ENCODE measurements at regions not wholly inside any gene's neighbourhood (a gene's known extent, or its start where the extent isn't known, plus 50 kb on each side); places are given as distances from the start of the nearest gene placed in this dataset.

DNA sequence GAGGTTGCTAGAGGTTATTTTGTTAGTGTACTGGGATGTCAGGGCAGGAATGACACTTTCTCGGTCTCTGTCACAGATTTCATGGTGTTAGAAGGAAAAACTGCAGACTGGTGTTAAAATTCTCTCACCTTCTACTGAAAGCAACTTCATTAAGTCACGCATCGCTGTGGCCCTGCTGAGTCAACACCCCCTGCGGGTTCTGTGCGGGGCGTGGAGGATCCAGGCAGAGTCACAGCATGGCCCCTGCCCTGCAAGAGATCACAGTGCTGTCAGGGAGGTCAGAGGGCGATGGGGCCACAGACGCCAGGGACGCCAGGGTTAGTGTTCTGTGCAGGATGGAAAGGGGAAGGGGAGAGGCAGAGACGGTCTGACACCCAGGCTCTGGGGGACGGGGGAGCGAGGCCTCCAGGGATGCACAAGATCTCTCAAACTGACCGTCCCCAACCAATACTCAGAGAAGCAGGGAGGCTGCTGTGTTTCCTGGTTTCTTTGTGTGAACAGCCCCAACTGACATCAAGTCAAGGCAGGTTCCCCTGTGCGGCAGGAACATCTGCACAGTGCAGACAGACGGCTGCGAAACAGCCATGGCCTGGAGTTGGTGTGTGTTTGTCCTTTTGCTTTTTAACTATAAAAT lies 354.9 kb upstream of the SALL3 start:
- DNase-seq (ENCODE audit: low read depth, low spot score) = no peak

DNA sequence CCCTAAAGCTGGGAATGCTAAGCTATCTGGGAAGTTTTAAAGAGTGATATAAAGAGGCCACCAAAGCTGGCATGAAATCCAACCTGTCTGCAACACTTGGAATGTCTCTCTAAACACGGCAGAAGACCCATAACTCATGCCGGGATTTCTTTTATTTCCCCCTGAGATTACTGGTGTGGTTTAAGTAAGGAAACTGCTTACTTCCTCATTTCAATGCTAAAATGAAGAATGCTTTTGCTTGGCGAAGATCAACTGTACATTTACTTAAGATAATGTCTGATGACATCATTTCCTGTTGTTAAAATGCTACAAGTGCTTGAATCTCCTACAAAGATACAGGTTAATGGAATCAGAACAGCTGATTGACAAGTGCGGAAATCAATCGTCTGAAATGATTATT lies 353.8 kb upstream of the SALL3 start:
- no peak for DNase-seq (ENCODE audit: low read depth, low spot score)

DNA sequence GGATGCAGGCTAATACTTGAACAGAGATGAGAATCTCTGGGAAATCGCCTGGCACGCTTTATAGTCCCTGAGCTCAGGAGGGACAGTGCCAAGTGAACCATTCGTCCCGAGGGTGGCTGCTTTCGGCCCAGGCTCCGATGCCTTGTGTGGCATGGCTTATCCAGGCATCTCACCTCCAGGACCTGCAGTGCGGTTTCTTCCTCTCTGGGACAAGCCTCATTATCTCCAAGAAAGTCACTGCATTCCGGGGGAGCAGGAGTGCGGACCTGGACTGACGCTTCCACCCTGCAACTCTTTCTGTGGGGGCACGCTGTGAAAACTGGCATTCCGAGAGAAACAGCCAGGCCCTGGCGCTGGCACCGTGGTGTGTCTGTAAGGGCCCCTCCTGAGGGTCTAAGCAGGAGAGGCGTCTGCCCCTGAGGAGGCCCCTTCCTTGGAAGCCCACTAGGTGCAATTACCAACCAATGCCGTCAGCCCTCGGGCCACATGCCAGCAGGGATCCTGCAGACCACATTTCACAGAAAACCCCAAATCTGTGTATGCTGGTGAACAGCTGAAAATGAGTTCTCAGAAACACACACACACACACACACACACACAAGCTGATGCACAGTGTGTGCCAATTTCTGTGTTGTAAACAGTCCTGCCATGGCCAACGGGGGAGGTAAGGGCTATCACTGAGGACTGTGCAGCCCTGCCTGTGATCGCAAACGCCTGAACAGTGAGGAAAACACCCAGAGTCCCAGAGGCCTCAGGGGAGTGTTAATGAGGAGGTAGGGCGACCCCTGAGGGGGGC lies 351.9 kb upstream of the SALL3 start:
- no peak for DNase-seq (ENCODE audit: low read depth, low spot score)

DNA sequence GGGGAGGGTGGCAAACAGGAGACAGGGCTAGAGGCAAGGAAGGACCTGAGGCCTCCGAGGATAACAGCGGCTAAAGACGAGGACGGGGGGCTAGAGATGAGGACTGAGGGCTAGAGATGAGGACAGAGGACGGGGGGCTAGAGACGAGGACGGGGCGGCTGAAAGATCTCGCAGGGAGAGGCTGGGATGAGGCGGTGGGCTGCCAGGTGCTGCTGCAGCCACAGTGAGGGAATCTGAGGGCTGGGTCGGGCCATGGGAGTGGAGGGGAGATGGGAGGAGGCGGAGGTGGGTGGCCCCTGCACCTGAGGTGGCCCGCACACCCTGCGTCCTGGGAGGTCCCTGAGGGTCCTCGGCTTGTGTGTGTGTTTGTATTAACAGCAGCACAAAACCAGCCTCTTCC lies 350.2 kb upstream of the SALL3 start:
- no peak for DNase-seq (ENCODE audit: low read depth, low spot score)

DNA sequence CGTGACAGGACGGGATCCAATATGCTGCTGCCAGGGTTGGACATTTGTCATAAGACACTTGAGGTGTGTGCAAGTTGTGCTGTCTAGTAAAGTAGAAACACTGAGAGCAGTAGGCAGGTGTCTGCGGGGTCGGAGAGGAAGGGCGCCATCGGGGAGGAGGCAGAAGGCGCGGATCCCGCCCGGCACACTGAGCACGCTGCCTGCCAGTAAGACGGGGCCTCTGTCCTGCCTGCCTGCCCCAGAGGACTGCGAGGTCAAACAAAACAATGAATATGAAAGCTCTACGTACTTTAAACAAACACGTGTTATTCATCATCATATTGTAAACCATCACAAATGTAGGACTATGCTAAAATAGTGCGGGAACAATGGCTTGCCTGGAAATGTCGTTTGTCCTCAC lies 349.3 kb upstream of the SALL3 start:
- no peak for DNase-seq (ENCODE audit: low read depth, low spot score)

DNA sequence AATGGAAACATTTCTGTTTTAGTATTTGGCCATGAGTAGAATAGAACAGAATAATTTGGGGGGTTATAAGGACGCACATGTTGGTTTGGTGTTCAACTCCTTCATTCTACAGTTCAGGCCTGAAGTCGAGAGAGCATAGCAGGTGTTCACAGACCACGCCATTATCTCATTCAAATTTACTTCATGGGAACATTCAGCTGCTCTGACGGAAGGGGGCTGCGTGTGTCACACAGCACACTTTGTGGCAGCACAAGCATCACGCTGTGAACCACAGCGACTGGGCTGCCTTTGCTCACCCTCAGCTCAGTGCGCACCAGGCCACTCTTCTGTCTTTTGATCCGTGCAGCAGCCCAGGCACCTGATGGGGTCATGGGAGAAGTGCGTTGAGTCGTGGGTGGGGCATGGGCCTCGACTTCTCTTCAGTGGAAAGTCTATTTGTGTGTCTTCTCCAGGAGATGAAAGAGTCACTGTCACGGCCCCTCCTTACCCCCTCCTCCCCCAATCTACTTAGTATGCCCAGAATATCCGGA lies 348.6 kb upstream of the SALL3 start:
- no peak for DNase-seq (ENCODE audit: low read depth, low spot score)

DNA sequence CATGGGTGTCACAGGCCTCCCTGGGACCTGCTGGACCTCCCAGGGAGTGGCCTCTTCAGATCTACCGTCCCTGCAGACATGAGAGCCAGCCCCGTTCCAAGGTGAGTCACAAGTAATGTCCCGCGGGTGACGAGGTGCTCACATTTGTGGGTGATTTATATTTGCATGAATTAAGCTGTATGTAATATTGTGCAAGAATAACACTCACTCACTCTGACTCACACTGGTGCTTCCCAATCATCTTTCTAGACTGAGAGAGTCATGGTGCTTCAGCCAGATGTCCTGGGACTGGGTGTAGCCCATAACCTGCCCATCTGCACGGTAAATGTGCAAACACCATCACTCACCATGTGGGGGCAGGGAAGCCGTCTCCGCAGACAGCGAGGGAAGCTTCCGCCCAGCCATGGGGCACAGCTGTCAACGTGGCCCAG lies 347.5 kb upstream of the SALL3 start:
- no peak for DNase-seq (ENCODE audit: low read depth, low spot score)

DNA sequence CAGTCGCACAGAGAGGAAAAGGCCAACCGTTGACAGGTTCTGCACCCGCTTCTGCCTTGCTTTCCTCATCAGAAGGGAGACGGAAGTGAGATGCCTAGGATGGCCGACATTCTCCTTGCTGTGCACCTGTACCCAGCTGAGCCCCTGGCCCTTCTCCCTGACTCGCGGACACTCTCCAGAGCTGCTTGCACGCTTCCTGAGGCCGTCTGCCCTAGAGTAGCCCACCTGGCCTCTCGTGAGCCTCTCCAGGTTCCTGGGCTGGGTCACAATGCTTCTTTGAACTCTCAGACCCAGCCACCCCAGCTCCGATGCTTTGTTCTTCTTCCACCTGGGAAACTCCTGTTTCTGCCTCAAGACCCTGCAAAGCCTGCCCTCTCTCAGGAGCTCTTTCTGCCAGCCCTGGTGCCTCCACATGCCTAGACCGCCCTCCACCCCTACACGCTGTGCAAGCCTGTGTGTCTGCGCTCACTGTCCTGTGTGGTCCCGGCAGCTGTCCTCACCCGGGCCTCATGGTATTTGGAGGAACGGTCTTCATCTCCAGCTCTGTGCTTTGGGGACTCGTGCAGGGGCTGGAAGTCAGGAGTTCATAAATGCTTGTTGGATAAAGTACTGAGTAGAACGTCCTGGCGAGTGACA lies 345.4 kb upstream of the SALL3 start:
- no peak for DNase-seq (ENCODE audit: low read depth, low spot score)

DNA sequence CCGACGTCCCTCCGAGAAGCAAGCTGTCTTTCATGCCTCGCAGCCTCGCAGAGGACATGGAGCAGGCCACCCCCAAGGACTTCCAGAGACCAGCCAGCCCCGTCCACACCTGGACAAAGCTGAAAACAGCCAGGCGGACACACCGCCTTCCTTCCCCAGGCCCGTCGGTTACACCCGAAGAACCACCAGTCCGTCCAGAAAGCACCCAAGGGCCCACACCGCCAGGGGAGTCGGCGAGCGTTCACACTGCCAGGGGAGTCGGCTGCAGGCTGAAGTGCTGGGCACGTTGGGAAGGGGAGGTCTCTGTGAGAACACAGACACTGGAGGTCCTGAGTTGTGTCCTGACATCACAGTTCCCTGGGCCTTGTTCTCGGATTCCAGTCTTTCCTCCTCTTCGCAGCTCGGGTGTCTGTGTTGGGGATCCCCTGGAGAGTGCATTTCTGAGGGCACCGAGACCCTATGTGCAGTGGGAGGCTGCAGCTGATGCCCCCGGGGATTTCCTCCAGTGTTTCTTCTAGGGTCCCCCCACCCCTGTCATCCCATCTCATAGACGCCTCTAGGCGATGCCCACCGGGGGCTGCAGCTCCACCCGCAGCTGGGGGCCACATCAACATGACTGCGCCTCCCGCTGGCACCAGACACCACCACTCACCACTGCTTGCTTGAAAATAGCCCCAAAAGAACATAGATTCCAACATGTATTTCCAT lies 344.4 kb upstream of the SALL3 start:
- no peak for DNase-seq (ENCODE audit: low read depth, low spot score)

DNA sequence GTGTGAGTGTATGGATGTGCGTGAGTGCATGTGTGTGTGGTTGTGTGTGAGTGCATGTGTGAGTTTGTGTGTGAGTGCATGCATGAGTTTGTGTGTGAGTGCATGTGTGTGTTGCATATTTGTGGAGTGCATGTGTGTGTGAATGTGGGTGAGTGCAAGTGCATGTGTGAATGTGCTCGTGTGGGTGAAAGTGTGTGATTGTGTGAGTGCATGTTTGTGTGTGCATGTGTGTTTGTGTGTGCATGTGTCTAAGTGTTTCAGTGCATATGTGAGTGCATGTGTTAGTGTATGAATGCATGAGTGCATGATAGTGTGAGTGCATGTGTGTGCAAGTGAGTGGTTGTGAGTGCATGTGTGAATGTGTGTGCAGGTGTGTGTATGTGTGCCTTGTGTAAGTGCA lies 343.4 kb upstream of the SALL3 start:
- no peak for DNase-seq (ENCODE audit: low read depth, low spot score)

DNA sequence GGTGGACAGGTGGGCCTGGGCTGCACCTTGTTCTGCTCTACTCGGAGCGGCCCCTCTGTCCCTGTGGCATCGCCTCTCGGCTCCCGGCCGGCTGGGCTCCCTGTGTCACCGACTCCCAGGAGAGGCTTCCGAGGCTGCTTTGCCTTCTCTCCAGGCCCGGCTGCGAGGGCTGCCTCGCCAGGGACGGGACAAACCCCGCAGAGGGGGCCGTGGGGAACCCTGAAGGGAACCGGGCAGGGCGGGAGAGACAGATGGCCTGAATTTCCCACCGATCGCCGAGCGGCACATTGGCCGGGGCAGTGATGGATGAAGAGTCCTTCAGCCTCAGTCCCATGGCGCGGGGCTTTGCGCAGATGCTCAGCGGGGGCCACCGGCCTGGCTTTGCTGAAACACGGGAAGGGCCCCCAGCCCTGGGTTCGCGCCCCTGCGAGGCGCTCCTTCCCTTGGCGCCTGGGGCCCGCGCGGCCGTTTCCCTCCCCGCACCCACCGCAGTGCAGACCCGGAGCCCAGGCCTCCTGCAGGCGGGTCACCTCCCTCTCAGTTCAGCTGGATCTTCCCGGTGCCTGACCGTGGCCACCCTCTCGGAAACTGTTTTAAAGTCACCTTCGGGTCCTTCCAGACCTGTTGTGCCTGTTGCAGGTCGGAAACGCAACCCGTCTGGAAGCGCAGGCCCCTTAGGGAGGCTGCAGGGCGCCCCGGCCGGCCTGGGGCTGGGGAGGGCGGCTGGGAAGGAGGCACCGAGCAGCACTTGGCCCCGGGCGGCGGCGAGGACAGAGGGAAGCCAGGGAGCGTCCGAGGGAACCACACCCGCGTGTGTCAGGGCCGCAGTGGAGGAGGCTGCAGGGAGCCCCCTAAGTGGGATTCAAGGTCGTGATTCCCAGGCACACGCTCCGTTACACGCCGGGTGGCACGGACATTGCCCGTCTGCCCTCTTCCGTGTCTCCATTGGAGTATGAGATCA lies 341.9 kb upstream of the SALL3 start:
- no peak for DNase-seq (ENCODE audit: low read depth, low spot score)

DNA sequence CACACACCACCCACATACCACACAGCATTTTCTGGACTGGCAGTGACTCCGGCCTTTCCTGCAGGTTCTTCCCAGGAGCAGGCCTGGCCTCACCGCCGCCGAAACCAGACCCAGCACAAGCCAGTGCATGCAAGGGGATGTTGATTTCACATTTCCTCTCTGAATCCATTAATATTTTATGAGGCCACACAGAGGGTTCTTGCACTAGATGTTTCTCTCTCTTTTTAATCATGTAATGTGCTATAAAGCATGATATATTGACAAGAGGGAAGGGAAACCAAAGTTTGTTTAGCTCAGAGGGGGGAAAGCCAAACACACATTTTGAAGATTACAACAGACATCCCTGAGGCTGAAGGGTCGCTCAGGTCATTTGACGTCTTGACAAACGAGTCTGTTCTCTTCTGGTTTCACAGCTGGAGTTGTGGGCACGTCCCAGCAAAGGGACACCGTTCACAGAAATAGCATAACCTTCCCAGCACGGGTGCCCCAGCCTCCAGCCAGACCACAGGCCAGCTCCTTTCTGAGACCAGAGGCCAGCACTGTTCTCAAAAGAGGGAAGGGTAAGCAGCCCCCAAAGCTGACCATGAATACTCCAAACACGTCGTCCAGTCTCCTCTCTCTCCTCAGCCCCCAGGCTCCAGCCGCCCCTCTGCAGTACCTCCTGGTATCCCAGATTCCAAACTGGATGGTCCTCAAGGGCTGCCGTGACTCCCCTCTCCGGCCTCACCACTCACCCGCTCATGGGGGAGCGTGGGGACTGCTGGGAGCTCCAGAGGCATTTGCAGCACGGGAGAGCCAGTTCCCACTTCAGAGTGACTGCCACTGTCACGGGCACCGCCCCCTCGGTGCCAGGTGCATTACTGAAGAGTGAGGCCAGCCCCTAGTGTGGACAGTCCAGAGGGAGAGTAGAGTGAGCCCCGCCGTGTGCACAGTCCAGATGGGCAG lies 340.3 kb upstream of the SALL3 start:
- DNase-seq (ENCODE audit: low read depth, low spot score) = no peak

DNA sequence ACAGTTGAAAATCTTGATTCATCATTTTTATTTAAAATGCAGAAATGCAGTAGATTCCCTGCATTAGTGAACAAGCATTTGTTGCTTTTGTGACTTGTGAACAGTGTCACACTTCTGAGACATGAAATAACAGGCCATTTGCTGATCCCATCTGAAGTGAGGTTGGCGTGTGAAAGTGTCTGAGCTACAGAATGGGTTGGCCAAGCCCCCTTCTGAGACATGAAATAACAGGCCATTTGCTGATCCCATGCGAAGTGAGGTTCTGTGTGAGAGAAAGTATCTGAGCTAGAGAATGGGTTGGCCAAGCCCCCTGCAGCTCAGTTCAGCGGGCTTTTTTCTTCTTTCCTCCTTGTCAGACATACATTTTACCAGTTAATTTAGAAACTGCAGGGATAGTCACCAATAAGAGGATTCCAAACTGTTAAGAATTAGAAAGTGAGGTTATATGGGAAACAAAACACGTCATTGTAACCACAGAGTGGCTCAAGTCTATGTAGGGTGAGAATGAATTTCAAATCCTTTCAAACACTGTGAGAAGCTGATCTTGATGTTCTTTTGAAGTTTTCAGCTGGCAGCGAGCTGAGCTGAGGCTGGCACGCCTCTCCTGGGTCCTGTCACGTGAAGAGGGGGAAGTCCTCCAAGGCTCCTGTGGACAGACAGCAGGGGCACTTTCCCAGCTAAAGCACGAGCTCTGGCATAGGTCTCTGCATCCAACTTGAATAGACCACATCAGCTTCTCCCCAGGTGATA lies 339.2 kb upstream of the SALL3 start:
- no peak for DNase-seq (ENCODE audit: low read depth, low spot score)

DNA sequence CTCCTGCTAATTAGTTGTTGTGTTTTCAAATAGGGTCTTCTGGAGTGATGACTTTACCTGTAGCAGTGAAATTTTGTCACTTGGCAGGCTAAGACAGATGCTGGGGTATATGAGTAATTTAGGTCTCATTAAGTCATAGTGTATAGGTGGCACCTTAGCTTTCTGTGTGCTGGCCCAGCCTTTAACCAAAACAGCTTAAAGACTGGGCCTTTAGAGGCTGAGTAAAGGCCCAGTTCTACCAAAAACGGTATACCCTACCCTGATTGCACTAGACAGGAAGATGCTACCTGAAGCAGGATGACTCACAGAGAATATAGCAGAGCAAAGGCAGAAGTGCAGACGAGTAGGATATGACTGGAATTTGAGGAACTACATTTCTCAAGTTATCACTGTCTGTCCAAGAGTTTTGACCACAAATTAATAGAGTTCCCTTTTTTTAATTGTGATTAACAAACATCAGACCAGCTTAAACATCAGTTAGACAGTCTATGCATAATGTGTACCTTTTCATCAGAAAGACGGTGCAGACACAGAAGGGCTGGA lies 337.9 kb upstream of the SALL3 start:
- no peak for DNase-seq (ENCODE audit: low read depth, low spot score)

DNA sequence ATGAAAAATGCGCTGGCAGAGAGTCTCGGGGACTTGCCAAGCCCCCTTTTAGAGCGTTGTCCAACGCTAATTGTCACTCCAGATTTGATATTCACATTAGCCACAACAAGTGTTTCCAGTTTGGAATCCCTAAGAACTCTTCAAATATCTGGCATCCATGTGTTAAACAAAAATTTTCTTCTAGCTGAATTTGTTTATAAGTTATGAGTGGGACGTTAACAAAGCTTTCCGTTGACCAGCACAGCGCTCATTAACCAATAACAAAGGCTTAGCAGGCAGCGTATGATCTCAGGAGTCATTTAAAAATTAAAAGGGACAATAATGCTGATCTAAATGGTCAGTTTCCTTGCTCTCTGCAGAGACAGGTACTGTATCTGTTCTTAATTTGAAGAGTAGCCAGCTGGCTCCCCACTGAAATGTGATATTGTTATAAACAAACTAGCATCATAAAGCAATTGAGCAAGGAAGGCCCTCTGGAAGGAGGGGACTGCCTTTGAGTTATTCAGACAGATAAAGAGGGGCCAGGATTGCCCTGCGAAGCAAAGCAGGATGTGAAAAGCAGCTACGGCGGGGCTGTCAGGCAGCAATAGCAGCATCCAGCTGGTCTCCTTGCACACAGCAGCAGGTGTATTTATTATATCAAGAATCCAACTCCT lies 337.2 kb upstream of the SALL3 start:
- no peak for DNase-seq (ENCODE audit: low read depth, low spot score)

DNA sequence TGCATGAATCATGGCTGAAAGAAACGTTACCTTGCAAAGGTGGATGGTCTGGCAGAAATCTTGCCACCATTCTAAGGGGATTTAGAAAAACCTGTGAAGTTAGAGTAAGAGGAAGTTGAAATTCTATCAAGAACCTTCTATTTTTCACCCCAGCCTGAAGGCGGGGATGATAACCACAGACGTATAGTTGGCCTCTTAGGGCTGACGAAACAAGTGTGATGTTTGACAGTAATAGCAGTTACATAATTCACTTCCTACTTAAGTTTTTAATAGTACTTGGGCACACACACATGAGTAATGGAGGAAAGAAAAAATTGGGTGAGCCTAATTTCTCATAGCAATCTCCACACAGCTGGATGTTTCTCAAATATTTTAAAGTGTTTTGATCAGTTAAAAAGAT lies 336.6 kb upstream of the SALL3 start:
- no peak for DNase-seq (ENCODE audit: low read depth, low spot score)

DNA sequence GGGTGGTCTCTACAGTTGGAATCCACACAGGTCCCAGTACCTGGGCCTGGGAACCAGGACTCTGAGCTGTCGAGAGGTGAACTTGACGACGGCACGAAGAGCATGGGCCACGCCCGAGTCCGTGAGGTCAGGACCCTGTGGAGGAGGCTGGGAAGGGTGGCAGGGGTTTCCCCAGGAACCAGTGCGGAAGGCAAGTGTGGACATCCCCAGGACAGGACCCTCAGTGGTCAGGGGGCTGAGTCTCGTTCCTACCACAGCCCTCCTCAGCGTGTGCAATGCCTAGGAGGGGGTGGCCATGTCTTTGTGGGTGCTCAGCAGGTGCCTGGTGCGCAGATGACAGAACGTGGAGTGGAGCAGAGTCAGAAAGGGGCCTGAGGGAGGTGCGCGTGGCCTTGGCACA lies 335.6 kb upstream of the SALL3 start:
- no peak for DNase-seq (ENCODE audit: low read depth, low spot score)

DNA sequence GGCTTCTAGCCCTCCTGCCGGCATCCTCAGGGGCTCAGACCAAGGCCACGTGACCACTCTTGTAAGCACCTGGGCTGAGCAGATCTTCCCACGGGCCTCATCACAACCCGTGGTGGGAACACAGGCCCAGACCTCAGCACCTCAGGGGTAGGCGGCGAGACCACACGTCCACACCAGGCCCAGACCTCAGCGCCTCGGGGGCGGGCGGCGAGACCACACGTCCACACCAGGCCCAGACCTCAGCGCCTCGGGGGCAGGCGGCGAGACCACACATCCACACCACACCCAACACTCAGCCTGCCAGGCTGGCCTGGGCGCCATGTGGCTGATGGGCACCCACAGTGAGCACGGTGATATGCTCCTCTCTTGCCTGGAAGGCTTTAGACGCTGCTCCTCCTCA lies 334.4 kb upstream of the SALL3 start:
- DNase-seq (ENCODE audit: low read depth, low spot score) = no peak

All from iPS DF 19.7 (cell line).